ENCODE measurements at regions not wholly inside any gene's neighbourhood (a gene's known extent, or its start where the extent isn't known, plus 50 kb on each side); places are given as distances from the start of the nearest gene placed in this dataset.

DNA sequence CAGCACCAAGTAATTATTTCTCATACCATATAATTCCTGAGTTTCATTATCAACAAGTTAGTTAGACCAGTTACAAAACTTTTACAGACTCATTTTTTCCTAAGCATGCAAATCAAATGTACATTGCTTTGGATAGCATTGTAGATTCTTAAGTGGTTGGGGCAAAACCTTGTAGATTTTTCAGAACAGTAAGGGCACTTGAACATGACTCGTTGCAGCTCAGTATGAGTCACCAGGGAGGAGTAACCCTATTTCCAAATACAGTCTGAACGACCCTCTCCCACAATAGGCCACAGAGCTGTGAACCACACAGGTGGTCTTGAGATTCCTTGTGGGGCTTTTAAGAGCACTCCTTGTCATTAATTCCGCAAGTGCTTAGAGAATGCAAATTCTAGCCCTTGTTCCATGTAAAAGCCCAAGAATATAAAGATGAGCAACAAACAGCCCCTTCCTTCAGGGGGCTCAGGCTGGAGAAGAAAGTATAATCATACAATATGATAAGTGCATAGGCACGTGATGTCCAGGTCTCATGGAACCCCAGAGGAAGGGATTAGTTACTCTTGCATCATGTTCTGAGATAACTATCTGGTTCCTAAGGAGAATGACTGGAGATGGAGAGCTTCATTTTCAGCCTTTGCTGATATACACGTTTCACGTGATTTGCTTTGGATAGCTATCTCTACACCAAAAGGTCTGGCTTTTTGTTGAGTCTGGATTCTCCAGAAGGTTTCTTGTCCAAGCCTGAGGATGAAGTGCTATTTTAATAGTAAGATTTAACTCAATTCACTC lies 295.7 kb downstream of the KCNN2 start:
- DNase-seq, result no peak

DNA sequence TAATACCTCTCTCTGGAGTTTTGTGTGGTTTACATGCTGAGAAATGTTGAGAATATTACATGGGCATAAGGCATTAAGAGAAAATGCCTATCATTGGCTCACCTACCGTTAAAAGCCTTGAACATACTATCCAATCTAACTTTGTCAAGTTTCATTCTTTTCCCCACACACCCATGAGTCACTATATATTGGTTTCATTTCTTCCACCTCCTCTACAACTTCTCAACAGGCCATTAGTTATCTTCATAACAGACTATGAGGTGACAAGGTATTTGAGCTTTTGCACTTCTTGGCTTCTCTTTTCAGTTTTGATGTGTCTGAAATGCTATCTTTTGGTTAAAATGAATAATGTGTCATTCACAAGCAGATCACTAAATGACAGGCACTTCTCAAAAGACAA lies 288.0 kb downstream of the KCNN2 start:
- no peak for DNase-seq

DNA sequence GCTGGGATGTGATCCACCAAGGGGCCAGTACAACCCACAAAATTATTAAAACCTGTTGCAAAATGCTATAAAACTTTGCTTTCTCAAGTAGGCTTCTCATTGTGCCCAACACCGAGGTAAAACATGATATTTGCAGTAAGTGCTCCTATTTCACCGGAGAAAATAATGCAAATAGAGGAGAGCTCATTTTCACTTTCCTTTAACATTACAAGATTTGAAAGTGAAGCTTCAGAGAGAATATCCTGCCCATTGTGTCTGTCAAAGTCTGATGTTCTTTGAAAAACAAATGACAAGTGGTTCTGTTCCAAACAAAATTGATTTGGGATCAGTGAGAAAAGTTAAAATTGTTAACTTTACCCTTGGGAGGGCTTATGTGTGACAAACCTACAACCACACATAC lies 287.1 kb downstream of the KCNN2 start:
- DNase-seq, result no peak

DNA sequence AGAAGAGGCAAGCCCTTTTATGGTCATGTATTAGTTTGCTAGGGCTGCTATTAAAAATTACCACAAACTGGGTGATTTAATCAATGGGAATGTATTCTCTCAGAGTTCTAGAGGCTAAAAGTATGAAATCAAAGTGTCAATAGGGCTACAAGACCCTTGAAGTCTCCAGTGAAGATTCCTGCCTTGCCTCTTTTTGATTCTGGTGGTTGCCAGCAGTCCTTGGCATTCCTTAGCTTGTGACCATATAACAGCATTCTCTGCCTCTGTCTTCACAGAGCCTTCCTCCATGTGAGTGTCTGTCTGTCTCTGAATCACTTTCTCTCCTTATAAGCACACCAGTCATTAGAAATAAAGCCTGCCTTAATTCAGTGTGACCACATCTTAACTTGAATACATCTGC lies 282.7 kb downstream of the KCNN2 start:
- DNase-seq, result no peak

DNA sequence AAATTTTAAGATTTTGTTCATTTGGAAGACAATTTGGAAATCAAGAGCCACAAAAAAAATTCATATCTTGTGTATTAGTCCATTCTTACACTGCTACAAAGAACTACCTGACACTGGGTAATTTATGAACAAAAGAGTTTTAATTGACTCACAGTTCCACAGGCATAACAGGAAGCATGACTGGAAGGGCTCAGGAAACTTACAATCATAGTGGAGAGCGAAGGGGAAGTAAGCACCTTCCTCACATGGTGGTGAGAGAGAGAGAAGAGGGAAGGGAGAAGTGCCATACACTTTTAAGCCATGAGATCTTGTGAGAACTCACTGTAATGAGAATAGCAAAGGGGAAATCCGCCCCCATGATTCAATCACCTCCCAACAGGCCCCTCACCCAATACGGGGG lies 274.4 kb downstream of the KCNN2 start:
- DNase-seq, result no peak

DNA sequence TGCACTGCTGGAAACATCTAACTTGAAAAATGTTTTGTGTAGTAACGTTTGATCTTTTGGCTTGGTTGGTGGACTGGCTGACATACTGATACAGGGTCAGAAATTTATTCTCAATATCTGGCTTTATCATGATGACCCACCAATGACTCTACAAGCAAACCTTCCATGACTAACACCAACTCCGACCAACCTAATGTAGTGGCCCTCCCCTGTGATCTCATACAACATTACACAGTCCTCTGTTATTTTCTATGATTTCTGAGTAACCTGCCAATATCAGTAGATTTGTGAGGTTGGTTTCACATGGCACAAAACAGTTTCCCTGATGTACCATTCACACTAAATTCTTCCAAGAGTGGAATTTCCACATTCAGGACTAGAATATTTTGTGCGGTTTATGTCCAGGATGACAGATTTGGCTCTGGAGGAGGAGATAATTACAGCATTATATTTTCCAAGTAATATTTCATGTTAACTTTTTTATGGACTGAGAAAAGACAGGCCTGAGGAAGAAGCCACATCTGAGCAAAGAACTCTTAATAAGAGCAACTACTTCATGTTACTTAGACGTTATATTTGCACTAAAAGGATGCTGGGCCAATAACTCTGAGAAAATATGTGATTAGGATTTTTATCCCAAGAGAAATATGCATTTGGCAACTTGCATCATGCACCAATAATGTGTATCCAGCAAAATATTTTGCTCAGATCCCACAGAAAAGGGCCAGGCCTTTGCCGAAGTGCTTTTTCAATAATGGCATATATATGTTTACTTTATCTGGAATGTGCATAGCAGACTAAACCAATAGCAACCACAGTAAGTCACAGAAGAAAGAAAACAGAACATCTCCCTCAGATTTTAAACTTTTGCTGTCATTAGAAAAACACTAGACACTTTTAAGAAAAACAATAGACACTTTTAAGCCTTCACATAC lies 273.4 kb downstream of the KCNN2 start:
- DNase-seq, result no peak

DNA sequence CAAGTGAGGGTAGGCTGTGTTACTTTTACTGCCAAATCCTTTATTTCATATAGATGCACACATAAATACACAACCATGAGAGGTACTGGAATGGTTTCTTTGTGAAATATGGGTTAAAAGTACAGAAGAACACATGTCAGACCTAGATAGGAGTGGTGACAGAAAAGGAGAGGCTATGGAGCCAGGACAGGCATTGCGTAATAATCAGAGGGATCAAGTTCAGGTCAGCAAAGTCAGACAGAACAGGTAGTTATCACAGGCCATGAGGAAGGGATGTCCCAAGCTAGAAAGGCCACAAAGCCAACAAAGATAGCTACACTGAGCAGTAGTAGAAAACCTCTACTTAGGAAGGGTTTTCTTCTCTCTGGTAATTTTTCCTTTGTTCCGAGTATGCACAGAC lies 272.6 kb downstream of the KCNN2 start:
- DNase-seq, result no peak

DNA sequence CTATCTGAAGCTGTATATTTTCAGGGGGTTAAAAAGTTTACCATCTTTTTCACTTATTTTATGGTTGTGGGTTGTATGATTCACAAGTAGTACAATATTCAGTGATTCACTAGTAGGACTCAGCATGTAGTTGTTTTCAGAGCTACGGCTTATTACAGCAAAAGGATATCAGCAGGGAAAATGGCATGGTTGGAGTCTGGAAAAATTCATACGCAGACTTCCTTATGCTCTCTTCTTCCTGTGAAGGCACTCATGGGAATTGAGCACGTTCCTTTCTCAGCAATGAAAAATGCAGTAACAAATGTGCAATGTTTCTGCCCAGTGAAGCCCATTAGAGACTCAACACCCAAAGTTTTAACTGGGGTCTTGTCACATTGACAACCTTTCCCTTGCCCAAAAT lies 250.5 kb downstream of the KCNN2 start:
- DNase-seq, result no peak

DNA sequence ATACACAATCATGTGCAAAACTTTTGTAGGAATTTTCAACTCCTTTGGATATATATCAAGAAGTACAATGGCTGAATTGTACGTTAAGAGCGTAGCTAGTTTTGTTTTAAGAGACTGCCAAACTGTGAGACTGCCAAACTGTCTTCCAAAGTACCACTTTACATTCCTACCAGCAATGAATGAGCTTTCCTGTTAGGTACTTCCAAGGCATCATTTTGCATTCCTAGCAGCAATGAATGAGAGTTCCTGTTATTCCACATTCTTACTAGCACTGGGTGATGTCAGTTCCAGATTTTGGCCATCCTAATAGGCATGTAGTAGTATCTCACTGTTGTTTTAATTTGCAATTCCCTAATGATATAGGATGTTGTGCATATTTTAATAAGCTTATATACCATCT lies 219.3 kb downstream of the KCNN2 start:
- no peak for DNase-seq

DNA sequence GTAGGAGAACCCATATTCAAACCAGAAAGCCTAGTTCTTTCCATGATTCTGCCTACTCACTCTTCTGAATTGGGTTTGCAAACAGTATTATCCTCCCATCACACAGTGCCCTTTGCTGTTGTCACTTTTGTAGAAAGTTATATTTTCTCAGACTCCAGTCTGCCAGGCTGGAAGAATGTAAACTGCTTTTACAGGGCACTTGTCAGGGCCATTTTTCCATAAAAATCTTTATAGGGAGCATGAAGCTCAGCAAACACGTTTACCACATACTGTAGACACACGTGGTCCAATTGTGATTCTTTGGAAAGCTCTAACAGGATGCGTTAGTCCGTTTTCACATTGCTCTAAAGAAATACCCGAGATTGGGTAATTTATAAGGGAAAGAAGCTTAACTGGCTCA lies 204.0 kb downstream of the KCNN2 start:
- DNase-seq, result no peak

GRCh38 chr5:114565139-114565538 lies 203.3 kb downstream of the KCNN2 start:
- peak; percentile 13 for DNase-seq

GRCh38 chr5:114561415-114561814 lies 199.5 kb downstream of the KCNN2 start:
- no peak for DNase-seq

All from left kidney (tissue), 1 donor.